ENCODE measurements at regions not wholly inside any gene's neighbourhood (a gene's known extent, or its start where the extent isn't known, plus 50 kb on each side); places are given as distances from the start of the nearest gene placed in this dataset.

- H3K4me3 Mint-ChIP-seq = no peak overlapping the region
- Histone ChIP-seq H3K4me3 (ENCODE audit: low read depth, low read length) (no peak overlapping the region), H3K36me3 (ENCODE audit: control insufficient read depth, insufficient read depth, low read length) (no peaks in the 10 kb centered on the region), H3K27me3 (ENCODE audit: control insufficient read depth, insufficient read depth, low read length) (peaks cover 2% of the 10 kb centered on the region), H3K9me3 (ENCODE audit: control insufficient read depth in 2 of 2, low read length in 2 of 2) (no peaks in the 10 kb centered on the region), H3K27ac (ENCODE audit: insufficient read depth, low read length, poor library complexity, severe bottlenecking) (no peak overlapping the region), H3K4me1 (ENCODE audit: control insufficient read depth, insufficient read depth, low read length, poor library complexity, severe bottlenecking) (no peaks in the 10 kb centered on the region)
- ATAC-seq (ENCODE audit: low read depth in 2 of 2) (peak in 1 of 2 donors; percentile 43), DNase-seq (peak; percentile 41 to 74 (median 46))
- H3K36me3 Mint-ChIP-seq = no peaks in the 10 kb centered on the region
- no peaks in the 10 kb centered on the region for H3K9me3 Mint-ChIP-seq
- no peak overlapping the region for H3K27ac Mint-ChIP-seq
- H3K27me3 Mint-ChIP-seq = peaks cover 7% of the 10 kb centered on the region
- no peaks in the 10 kb centered on the region for H3K4me1 Mint-ChIP-seq
Measured at GRCh38 chr11:88016392-88017170, 158.7 kb downstream of the RAB38 start.

- Mint-ChIP-seq H3K9me3 (no peaks in the 10 kb centered on the region), H3K27me3 (peaks cover 7% of the 10 kb centered on the region), H3K4me1 (no peaks in the 10 kb centered on the region), H3K4me3 (no peak overlapping the region), H3K27ac (no peak overlapping the region), H3K36me3 (no peaks in the 10 kb centered on the region)
- Histone ChIP-seq H3K27me3 (ENCODE audit: control insufficient read depth, insufficient read depth, low read length) (no peaks in the 10 kb centered on the region), H3K4me3 (ENCODE audit: low read depth, low read length) (no peak overlapping the region), H3K27ac (ENCODE audit: insufficient read depth, low read length, poor library complexity, severe bottlenecking) (no peak overlapping the region), H3K4me1 (ENCODE audit: control insufficient read depth, insufficient read depth, low read length, poor library complexity, severe bottlenecking) (no peaks in the 10 kb centered on the region), H3K9me3 (ENCODE audit: control insufficient read depth in 2 of 2, low read length in 2 of 2) (no peaks in the 10 kb centered on the region), H3K36me3 (ENCODE audit: control insufficient read depth, insufficient read depth, low read length) (no peaks in the 10 kb centered on the region)
- ATAC-seq (ENCODE audit: low read depth in 2 of 2) (no peak), DNase-seq (no peak)
Measured at GRCh38 chr11:88015170-88015569, 160.1 kb downstream of the RAB38 start.

DNA sequence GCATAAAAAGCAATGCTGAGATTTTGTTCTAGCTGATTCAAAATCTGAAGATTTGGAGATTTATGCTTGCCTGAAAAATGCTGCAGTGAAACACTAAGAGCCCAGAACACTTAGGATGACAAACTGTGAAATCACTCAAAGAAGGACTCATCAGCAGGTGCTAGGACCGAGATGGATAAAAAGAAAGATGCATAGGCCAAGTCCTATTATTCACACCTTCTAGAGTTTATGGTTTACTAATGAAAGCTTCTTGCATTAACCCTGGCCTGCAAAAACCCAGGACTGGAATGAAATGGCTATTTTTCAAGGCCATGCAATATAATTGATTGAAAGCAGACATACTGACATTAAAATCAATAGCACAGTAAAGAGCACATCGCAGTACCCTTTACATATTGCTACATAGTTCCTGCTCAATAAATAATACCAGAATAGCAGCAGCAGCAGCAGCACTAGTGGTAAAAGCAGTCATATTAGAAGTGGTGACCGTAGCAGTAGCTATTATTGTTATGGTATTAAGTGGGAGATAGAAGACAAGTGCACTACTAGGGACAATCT is 161.7 kb downstream of the RAB38 start:
- H3K4me1 ChIP-seq (ENCODE audit: control insufficient read depth, insufficient read depth, low read length, poor library complexity, severe bottlenecking) = no peaks in the 10 kb centered on the region
- no peaks in the 10 kb centered on the region for H3K36me3 ChIP-seq (ENCODE audit: control insufficient read depth, insufficient read depth, low read length)
- no peak overlapping the region for H3K4me3 ChIP-seq (ENCODE audit: low read depth, low read length)
- Mint-ChIP-seq H3K27me3 (peaks cover 7% of the 10 kb centered on the region), H3K36me3 (no peaks in the 10 kb centered on the region), H3K27ac (no peak overlapping the region), H3K9me3 (no peaks in the 10 kb centered on the region), H3K4me3 (no peak overlapping the region), H3K4me1 (no peaks in the 10 kb centered on the region)
- no peaks in the 10 kb centered on the region for H3K9me3 ChIP-seq (ENCODE audit: control insufficient read depth in 2 of 2, low read length in 2 of 2)
- H3K27me3 ChIP-seq (ENCODE audit: control insufficient read depth, insufficient read depth, low read length) = no peaks in the 10 kb centered on the region
- DNase-seq (no peak), ATAC-seq (ENCODE audit: low read depth in 2 of 2) (no peak)
- no peak overlapping the region for H3K27ac ChIP-seq (ENCODE audit: insufficient read depth, low read length, poor library complexity, severe bottlenecking)

DNA sequence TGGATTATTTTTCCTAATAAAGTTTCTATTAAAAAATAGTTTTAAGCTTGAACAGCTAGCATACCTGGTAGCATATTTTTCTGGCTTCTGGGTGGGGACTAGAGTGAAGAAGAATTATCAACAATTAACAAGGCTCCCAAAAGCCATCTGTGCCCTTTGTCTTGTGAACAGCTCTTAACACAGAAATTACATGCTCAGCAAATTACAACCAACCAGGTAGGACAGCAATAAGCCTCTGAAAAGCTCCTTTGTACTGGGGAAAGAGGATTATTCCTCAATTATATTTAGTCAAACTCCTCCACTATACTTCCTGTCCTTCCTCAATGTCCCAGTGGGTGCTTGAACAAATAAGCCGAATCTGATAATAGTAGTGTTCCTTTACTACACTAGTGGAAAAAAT is 162.8 kb downstream of the RAB38 start:
- Mint-ChIP-seq H3K27ac (no peak overlapping the region), H3K4me1 (no peaks in the 10 kb centered on the region), H3K36me3 (no peaks in the 10 kb centered on the region), H3K9me3 (no peaks in the 10 kb centered on the region), H3K4me3 (no peak overlapping the region), H3K27me3 (peaks cover 7% of the 10 kb centered on the region)
- DNase-seq (no peak), ATAC-seq (ENCODE audit: low read depth in 2 of 2) (no peak)
- no peaks in the 10 kb centered on the region for H3K36me3 ChIP-seq (ENCODE audit: control insufficient read depth, insufficient read depth, low read length)
- H3K4me3 ChIP-seq (ENCODE audit: low read depth, low read length) = no peak overlapping the region
- no peak overlapping the region for H3K27ac ChIP-seq (ENCODE audit: insufficient read depth, low read length, poor library complexity, severe bottlenecking)
- H3K27me3 ChIP-seq (ENCODE audit: control insufficient read depth, insufficient read depth, low read length) = no peaks in the 10 kb centered on the region
- no peaks in the 10 kb centered on the region for H3K9me3 ChIP-seq (ENCODE audit: control insufficient read depth in 2 of 2, low read length in 2 of 2)
- no peaks in the 10 kb centered on the region for H3K4me1 ChIP-seq (ENCODE audit: control insufficient read depth, insufficient read depth, low read length, poor library complexity, severe bottlenecking)

- H3K9me3 Mint-ChIP-seq = no peaks in the 10 kb centered on the region
- no peak overlapping the region for H3K27ac Mint-ChIP-seq
Measured at GRCh38 chr11:87976009-87976408, 199.2 kb downstream of the RAB38 start.

DNA sequence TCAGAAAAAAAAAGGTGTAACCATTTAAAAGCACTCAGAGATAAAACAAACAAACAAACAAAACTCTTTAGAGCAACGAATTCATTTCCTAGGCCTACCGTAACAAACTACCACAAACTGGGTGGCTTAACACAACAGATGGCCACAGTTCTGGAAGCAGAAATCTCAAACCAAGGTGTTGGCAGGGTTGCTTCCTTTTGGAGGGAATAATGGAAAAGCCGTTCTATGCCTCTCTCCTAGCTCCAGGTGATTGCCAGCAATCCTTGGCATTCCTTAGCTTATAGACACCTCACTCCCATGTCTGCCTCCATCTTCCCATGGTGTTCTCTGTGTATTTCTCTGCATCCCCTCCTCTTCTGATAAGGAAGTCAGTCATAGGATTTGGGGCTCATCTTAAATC is 200.4 kb downstream of the RAB38 start:
- Mint-ChIP-seq H3K9me3 (no peaks in the 10 kb centered on the region), H3K4me3 (no peak overlapping the region), H3K4me1 (no peaks in the 10 kb centered on the region), H3K36me3 (no peaks in the 10 kb centered on the region), H3K27me3 (peaks cover 8% of the 10 kb centered on the region), H3K27ac (no peak overlapping the region)
- H3K9me3 ChIP-seq (ENCODE audit: control insufficient read depth in 2 of 2, low read length in 2 of 2) = no peaks in the 10 kb centered on the region
- DNase-seq = no peak
- H3K27me3 ChIP-seq (ENCODE audit: control insufficient read depth, insufficient read depth, low read length) = no peaks in the 10 kb centered on the region
- ATAC-seq (ENCODE audit: low read depth in 2 of 2) = no peak
- no peaks in the 10 kb centered on the region for H3K36me3 ChIP-seq (ENCODE audit: control insufficient read depth, insufficient read depth, low read length)
- H3K27ac ChIP-seq (ENCODE audit: insufficient read depth, low read length, poor library complexity, severe bottlenecking) = no peak overlapping the region
- no peaks in the 10 kb centered on the region for H3K4me1 ChIP-seq (ENCODE audit: control insufficient read depth, insufficient read depth, low read length, poor library complexity, severe bottlenecking)
- H3K4me3 ChIP-seq (ENCODE audit: low read depth, low read length) = no peak overlapping the region

More at GRCh38 chr11:87976009-87976408, 199.2 kb downstream of the RAB38 start:
- ATAC-seq (ENCODE audit: low read depth in 2 of 2) (no peak), DNase-seq (no peak)
- no peak overlapping the region for H3K4me3 Mint-ChIP-seq
- no peaks in the 10 kb centered on the region for H3K4me1 Mint-ChIP-seq
- Histone ChIP-seq H3K4me3 (ENCODE audit: low read depth, low read length) (no peak overlapping the region), H3K27me3 (ENCODE audit: control insufficient read depth, insufficient read depth, low read length) (no peaks in the 10 kb centered on the region), H3K4me1 (ENCODE audit: control insufficient read depth, insufficient read depth, low read length, poor library complexity, severe bottlenecking) (no peaks in the 10 kb centered on the region), H3K36me3 (ENCODE audit: control insufficient read depth, insufficient read depth, low read length) (no peaks in the 10 kb centered on the region), H3K9me3 (ENCODE audit: control insufficient read depth in 2 of 2, low read length in 2 of 2) (no peaks in the 10 kb centered on the region), H3K27ac (ENCODE audit: insufficient read depth, low read length, poor library complexity, severe bottlenecking) (no peak overlapping the region)
- no peaks in the 10 kb centered on the region for H3K36me3 Mint-ChIP-seq
- peaks cover 4% of the 10 kb centered on the region for H3K27me3 Mint-ChIP-seq

GRCh38 chr11:87972133-87972532 is 203.1 kb downstream of the RAB38 start:
- H3K36me3 Mint-ChIP-seq = no peaks in the 10 kb centered on the region
- Histone ChIP-seq H3K9me3 (ENCODE audit: control insufficient read depth in 2 of 2, low read length in 2 of 2) (no peaks in the 10 kb centered on the region), H3K4me3 (ENCODE audit: low read depth, low read length) (no peak overlapping the region), H3K4me1 (ENCODE audit: control insufficient read depth, insufficient read depth, low read length, poor library complexity, severe bottlenecking) (no peaks in the 10 kb centered on the region), H3K27ac (ENCODE audit: insufficient read depth, low read length, poor library complexity, severe bottlenecking) (no peak overlapping the region), H3K27me3 (ENCODE audit: control insufficient read depth, insufficient read depth, low read length) (no peaks in the 10 kb centered on the region), H3K36me3 (ENCODE audit: control insufficient read depth, insufficient read depth, low read length) (no peaks in the 10 kb centered on the region)
- no peak overlapping the region for H3K4me3 Mint-ChIP-seq
- no peak overlapping the region for H3K27ac Mint-ChIP-seq
- no peak for ATAC-seq (ENCODE audit: low read depth in 2 of 2)
- H3K27me3 Mint-ChIP-seq = peaks cover 8% of the 10 kb centered on the region
- DNase-seq = no peak
- no peaks in the 10 kb centered on the region for H3K4me1 Mint-ChIP-seq
- no peaks in the 10 kb centered on the region for H3K9me3 Mint-ChIP-seq

DNA sequence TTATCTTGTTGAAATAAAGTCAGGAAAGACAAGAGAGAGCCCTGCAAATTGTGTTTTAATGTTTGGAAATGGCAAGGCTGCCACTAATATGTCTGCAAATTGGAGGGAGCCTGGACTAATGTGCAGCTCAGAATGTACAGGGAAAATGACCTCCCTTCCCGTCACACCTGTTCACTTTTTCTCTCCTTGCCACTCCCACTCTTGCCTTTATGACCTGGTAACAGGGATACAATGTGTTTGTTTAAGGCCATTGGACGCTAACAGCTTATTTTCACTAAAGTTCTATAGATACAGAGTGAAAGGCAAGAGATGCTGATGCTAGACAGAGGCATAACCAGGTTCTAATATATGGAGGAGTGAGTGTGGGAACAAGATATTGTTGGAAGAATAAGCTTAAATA is 203.9 kb downstream of the RAB38 start:
- no peaks in the 10 kb centered on the region for H3K27me3 ChIP-seq (ENCODE audit: control insufficient read depth, insufficient read depth, low read length)
- H3K4me3 ChIP-seq (ENCODE audit: low read depth, low read length) = no peak overlapping the region
- no peak overlapping the region for H3K27ac Mint-ChIP-seq
- DNase-seq (no peak), ATAC-seq (ENCODE audit: low read depth in 2 of 2) (no peak)
- no peaks in the 10 kb centered on the region for H3K9me3 Mint-ChIP-seq
- H3K27me3 Mint-ChIP-seq = peaks cover 8% of the 10 kb centered on the region
- H3K27ac ChIP-seq (ENCODE audit: insufficient read depth, low read length, poor library complexity, severe bottlenecking) = no peak overlapping the region
- no peaks in the 10 kb centered on the region for H3K4me1 Mint-ChIP-seq
- H3K36me3 ChIP-seq (ENCODE audit: control insufficient read depth, insufficient read depth, low read length) = no peaks in the 10 kb centered on the region
- no peaks in the 10 kb centered on the region for H3K36me3 Mint-ChIP-seq
- no peaks in the 10 kb centered on the region for H3K9me3 ChIP-seq (ENCODE audit: control insufficient read depth in 2 of 2, low read length in 2 of 2)
- H3K4me3 Mint-ChIP-seq = no peak overlapping the region
- H3K4me1 ChIP-seq (ENCODE audit: control insufficient read depth, insufficient read depth, low read length, poor library complexity, severe bottlenecking) = no peaks in the 10 kb centered on the region

Measured in CD4-positive, CD25-positive, alpha-beta regulatory T cell (primary cell).